ENCODE measurements at regions not wholly inside any gene's neighbourhood (a gene's known extent, or its start where the extent isn't known, plus 50 kb on each side); places are given as distances from the start of the nearest gene placed in this dataset.

DNA sequence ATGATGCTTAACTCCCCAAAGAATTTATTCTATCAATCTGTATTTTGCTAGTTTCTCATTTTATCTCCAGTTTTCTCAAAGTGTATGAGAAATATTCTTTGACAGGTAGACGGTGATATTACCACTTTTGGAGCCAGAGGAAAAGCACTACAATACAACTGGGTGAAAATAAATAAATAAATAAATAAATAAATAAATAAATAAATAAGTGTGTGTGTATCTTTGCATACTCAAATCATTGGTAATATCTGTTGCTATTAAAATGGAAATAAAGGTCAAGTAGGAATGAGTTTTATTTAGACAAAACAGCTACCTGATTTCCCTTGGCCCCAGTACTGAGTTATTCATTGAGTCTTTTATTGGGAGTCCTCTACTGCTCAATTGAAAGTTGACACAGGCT lies 114.3 kb downstream of the RBMX2 start:
- Histone ChIP-seq H3K36me3 (no peaks in the 10 kb centered on the region), H3K4me3 (no peak overlapping the region), H3K27ac (no peak overlapping the region), H3K27me3 (replicated peaks; ENCODE audit: insufficient read depth) (no peaks in the 10 kb centered on the region), H3K9me3 (no peaks in the 10 kb centered on the region), H3K4me1 (replicated peaks) (no peaks in the 10 kb centered on the region)
- TF ChIP-seq POLR2AphosphoS5 (IDR thresholded peaks at IDR 0.05) (no peak), POLR2A (IDR thresholded peaks at IDR 0.05) (no peak)
- TF ChIP-seq, protein P1, sequence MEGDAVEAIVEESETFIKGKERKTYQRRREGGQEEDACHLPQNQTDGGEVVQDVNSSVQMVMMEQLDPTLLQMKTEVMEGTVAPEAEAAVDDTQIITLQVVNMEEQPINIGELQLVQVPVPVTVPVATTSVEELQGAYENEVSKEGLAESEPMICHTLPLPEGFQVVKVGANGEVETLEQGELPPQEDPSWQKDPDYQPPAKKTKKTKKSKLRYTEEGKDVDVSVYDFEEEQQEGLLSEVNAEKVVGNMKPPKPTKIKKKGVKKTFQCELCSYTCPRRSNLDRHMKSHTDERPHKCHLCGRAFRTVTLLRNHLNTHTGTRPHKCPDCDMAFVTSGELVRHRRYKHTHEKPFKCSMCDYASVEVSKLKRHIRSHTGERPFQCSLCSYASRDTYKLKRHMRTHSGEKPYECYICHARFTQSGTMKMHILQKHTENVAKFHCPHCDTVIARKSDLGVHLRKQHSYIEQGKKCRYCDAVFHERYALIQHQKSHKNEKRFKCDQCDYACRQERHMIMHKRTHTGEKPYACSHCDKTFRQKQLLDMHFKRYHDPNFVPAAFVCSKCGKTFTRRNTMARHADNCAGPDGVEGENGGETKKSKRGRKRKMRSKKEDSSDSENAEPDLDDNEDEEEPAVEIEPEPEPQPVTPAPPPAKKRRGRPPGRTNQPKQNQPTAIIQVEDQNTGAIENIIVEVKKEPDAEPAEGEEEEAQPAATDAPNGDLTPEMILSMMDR (IDR thresholded peaks at IDR 0.05): no peak
- intact Hi-C loops (cut with DNase I): no loop called here
- DNase-seq (ENCODE audit: low spot score): no peak
- 85% methylated on average over 1 of the region's 1 CpG for WGBS

DNA sequence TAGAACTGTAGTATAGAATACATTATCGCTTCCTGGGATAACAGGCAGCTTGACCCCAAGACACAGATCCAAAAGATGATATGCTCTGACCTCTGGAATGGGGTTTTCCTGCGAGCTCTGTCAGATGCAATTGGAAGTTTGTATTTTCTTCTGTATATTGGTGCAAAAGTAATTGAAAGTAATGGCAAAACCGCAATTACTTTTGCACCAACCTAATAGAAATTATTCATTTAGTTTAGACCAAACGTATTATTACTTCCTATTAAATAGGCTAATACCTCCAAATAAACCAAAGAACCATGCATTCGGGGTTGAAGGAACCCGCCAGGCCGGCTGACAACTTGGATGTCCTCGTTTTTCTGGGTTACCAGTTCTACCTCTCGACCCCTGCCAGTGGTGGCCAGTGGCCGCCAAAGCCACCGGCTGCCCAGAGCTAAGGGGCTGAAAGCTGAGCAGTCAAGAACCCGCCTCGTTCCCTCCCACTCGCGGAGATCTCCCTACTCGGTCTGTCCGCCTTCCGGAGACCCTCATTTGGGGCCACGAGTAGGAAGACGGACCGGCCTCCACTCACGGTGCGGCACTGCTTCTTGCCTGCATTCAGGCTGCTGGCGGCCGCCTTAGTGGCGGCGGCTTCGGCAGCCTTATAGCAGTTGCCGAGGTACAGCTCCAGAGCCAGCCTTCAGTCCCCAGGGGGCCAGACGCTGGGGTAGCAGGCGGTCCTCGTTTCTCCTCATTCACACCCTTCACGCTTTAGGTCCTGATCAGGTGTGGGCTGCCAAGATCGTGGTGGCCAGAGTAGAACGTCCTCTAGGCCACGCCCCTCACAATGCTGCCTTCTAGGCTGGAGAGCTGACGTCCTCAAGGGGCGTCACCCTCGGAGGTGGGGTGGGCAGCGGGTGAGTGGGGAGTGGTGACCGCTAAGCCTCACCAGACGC lies 121.9 kb downstream of the RBMX2 start:
- Histone ChIP-seq H3K9me3 (no peaks in the 10 kb centered on the region), H3K4me1 (replicated peaks) (no peaks in the 10 kb centered on the region), H3K27me3 (replicated peaks; ENCODE audit: insufficient read depth) (no peaks in the 10 kb centered on the region), H3K4me3 (peak overlapping the region in 1 of 2 donors; percentile 14), H3K36me3 (no peaks in the 10 kb centered on the region), H3K27ac (no peak overlapping the region)
- WGBS: 29% methylated on average over 18 of the region's 42 CpGs
- intact Hi-C loops (cut with DNase I): no loop called here
- TF ChIP-seq POLR2A (IDR thresholded peaks at IDR 0.05) (no peak), POLR2AphosphoS5 (IDR thresholded peaks at IDR 0.05) (no peak)
- TF ChIP-seq, protein P1 (IDR thresholded peaks at IDR 0.05): no peak
- peak; percentile 9 for DNase-seq (ENCODE audit: low spot score)

DNA sequence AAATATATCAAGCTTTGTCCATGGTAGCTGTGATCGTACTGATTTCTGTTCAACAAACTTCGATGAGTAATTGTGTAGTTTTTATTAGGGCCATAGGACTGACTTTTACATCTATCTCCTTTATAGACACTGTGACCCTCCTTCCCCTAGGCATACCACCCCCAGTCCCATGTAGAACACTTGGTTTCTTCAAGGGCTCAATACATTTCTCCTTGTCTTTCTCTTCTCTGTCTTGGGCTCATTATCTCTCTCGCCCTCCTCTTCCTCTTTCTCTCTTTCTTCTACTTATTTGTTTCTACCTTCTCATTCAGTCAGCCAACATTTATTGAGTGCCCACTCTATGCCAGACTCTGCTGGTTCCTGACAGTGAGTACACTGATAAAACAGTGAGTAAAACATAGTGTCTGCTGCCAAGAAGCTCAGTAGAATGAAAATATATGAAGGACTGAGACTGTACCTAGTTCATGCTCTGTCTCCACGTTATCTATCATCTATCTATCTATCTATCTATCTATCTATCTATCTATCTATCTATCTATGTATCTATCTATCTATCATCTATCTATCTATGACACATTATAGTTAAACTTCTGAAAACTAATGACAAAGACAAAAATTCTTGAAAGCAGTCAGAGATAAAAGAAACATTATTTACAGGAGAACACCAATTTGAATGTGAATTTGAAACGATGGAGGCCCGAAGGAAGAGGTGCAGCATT lies 122.8 kb downstream of the RBMX2 start:
- DNase-seq (ENCODE audit: low spot score): no peak

DNA sequence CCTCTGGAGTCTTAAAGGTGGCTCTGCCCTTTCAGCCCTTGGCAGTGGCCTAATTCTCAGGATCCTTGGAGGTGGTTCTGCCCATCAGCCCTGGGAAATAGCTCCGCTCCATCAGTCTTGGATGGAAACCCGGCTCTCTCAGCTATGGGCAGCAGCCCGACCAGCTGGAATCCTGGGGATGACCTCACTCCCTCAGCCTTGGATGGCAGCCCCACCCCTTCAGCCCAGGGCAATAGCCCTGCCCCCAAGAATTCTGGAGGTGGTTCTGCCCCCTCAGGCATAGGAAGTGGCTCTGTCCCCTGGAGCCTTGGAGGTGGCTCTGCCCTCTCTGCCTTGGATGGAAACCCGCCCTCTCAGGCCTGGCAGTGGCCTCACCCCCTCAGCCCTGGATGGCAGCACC lies 127.7 kb downstream of the RBMX2 start:
- no CpG with 5 or more reads among the region's 4 CpGs for WGBS

More for the DNA sequence above, 122.8 kb downstream of the RBMX2 start:
- TF ChIP-seq, protein P1 (IDR thresholded peaks at IDR 0.05): no peak
- TF ChIP-seq POLR2AphosphoS5 (IDR thresholded peaks at IDR 0.05) (no peak), POLR2A (IDR thresholded peaks at IDR 0.05) (no peak)
- Histone ChIP-seq H3K4me3 (no peak overlapping the region), H3K36me3 (no peaks in the 10 kb centered on the region), H3K27me3 (replicated peaks; ENCODE audit: insufficient read depth) (no peaks in the 10 kb centered on the region), H3K4me1 (replicated peaks) (no peaks in the 10 kb centered on the region), H3K9me3 (no peaks in the 10 kb centered on the region), H3K27ac (no peak overlapping the region)
- WGBS: 70% methylated on average over 6 of the region's 6 CpGs
- intact Hi-C loops (cut with DNase I): no loop called here

More for the DNA sequence above, 127.7 kb downstream of the RBMX2 start:
- Histone ChIP-seq H3K36me3 (no peaks in the 10 kb centered on the region), H3K27ac (no peak overlapping the region), H3K4me1 (replicated peaks) (no peaks in the 10 kb centered on the region), H3K9me3 (no peaks in the 10 kb centered on the region), H3K27me3 (replicated peaks; ENCODE audit: insufficient read depth) (no peaks in the 10 kb centered on the region), H3K4me3 (no peak overlapping the region)
- intact Hi-C loops (cut with DNase I): no loop called here
- DNase-seq (ENCODE audit: low spot score): no peak
- TF ChIP-seq, protein P1 (IDR thresholded peaks at IDR 0.05): no peak
- TF ChIP-seq POLR2AphosphoS5 (IDR thresholded peaks at IDR 0.05): no peak

All from prostate gland (tissue), 2 donors.